B cell (primary cell): ENCODE measurements at regions not wholly inside any gene's neighbourhood (a gene's known extent, or its start where the extent isn't known, plus 50 kb on each side); places are given as distances from the start of the nearest gene placed in this dataset.

Experiments used
- ATAC-seq: fragments of 200-7000 bp; cut with Tn5 transposase; one replicate; pipeline ENCODE4 v1.10.0; 2021; ENCODE audit warnings: low read depth, mild to moderate bottlenecking, moderate number of reproducible peaks, moderate library complexity
- CTCF ChIA-PET: fragments of 350-600 bp; sonication (Branson Sonifier 250); formaldehyde crosslinking; loops from one replicate; lab custom pipeline; 2021; ENCODE audit warnings: antibody characterized with exemption, inconsistent platforms; lab: Charles Lee
- POLR2A ChIA-PET: fragments of 350-600 bp; sonication (Branson Sonifier 250); formaldehyde crosslinking; loops from one replicate; lab custom pipeline; 2021; ENCODE audit warnings: antibody characterized with exemption; lab: Charles Lee
- DNase-seq: peaks from one replicate; pipeline ENCODE4 v3.0.0; 2013
- H2AFZ ChIP-seq: 2 replicates; pipeline ENCODE4 v1.6.1; 2012; ENCODE audit warnings: mild to moderate bottlenecking, low read depth, low read length; ENCODE audit not compliant: insufficient read depth, poor library complexity, severe bottlenecking
- H3K27ac ChIP-seq, 2 donors: 1 replicate in 1 of 2; 2 replicates in 1 of 2; pipeline ENCODE4 v1.5.1; 2012 to 2013; ENCODE audit warnings: low read length in 2 of 2, mild to moderate bottlenecking in 2 of 2, moderate library complexity in 1 of 2
- H3K27me3 ChIP-seq, 4 experiments: fragments of 200-600 bp in 1 of 4; sonication (generic) in 1 of 4; replicated peaks in 1 of 4; 1 replicate in 2 of 4; 2 replicates in 2 of 4; pipeline versions ENCODE4 v1.6.1 to v1.7.0; 2013 to 2016; ENCODE audit warnings: low read length in 3 of 4, mild to moderate bottlenecking in 2 of 4, mixed read lengths in 1 of 4, moderate library complexity in 1 of 4; ENCODE audit not compliant: insufficient read depth in 4 of 4, control insufficient read depth in 3 of 4; ENCODE audit errors: control extremely low read depth in 1 of 4
- H3K36me3 ChIP-seq, 2 experiments: replicated peaks in 1 of 2; 1 replicate in 1 of 2; 2 replicates in 1 of 2; pipeline versions ENCODE4 v1.6.1 to v1.7.1; 2013; ENCODE audit warnings: low read length in 1 of 2; ENCODE audit not compliant: insufficient read depth in 2 of 2, control insufficient read depth in 1 of 2; ENCODE audit errors: control extremely low read depth in 1 of 2, extremely low read depth in 1 of 2
- H3K4me1 ChIP-seq, 2 donors: fragments of 200-600 bp in 1 of 2; sonication (generic) in 1 of 2; 1 replicate in 1 of 2; 2 replicates in 1 of 2; pipeline versions ENCODE4 v1.5.1 to v1.6.1; 2013 to 2017; ENCODE audit warnings: low read length in 2 of 2; ENCODE audit not compliant: control insufficient read depth in 2 of 2, insufficient read depth in 2 of 2
- H3K4me2 ChIP-seq: replicated peaks from 2 replicates; pipeline ENCODE3; 2012; ENCODE audit warnings: mild to moderate bottlenecking, low read depth, low read length; ENCODE audit not compliant: poor library complexity, severe bottlenecking
- H3K4me3 ChIP-seq, 5 experiments: fragments of 200-600 bp in 1 of 5; sonication (generic) in 1 of 5; 1 replicate in 3 of 5; 2 replicates in 2 of 5; pipeline versions ENCODE4 v1.5.1 to v1.7.0; 2011 to 2016; ENCODE audit warnings: low read length in 4 of 5, mild to moderate bottlenecking in 4 of 5, low read depth in 2 of 5, control low read depth in 1 of 5, moderate library complexity in 1 of 5; ENCODE audit not compliant: insufficient read depth in 1 of 5; ENCODE audit errors: control extremely low read depth in 1 of 5, extremely low read depth in 1 of 5
- H3K79me2 ChIP-seq: fragments of 200-600 bp; sonication (generic); one replicate; pipeline ENCODE4 v1.6.0; 2016; ENCODE audit warnings: low read length; ENCODE audit not compliant: control insufficient read depth, insufficient read depth
- H3K9ac ChIP-seq: fragments of 200-600 bp; sonication (generic); 2 replicates; pipeline ENCODE4 v1.6.1; 2017; ENCODE audit warnings: mild to moderate bottlenecking, low read length, moderate library complexity
- H3K9me3 ChIP-seq, 3 donors: one replicate each; pipeline versions ENCODE4 v1.6.1 to v1.7.1; 2013; ENCODE audit warnings: low read length in 2 of 3; ENCODE audit not compliant: control insufficient read depth in 2 of 3, insufficient read depth in 1 of 3; ENCODE audit errors: control extremely low read depth in 1 of 3
- H4K20me1 ChIP-seq: 2 replicates; pipeline ENCODE4 v1.6.0; 2012; ENCODE audit warnings: mild to moderate bottlenecking, low read length; ENCODE audit not compliant: insufficient read depth, control insufficient read depth, poor library complexity, severe bottlenecking
- H3K27ac Mint-ChIP-seq: one replicate; pipeline ENCODE4 v1.8.0; 2021; ENCODE audit warnings: mixed read lengths
- H3K27me3 Mint-ChIP-seq: one replicate; pipeline ENCODE4 v1.8.0; 2021; ENCODE audit warnings: mixed read lengths
- H3K4me1 Mint-ChIP-seq: one replicate; pipeline ENCODE4 v1.8.0; 2021; ENCODE audit warnings: mixed read lengths
- H3K4me3 Mint-ChIP-seq: one replicate; pipeline ENCODE4 v1.8.0; 2021; ENCODE audit warnings: mixed read lengths
- H3K9me3 Mint-ChIP-seq: one replicate; pipeline ENCODE4 v1.8.0; 2022; ENCODE audit warnings: mixed read lengths; ENCODE audit not compliant: insufficient read depth
- CTCF ChIP-seq: fragments of 200-600 bp; IDR thresholded peaks from one replicate; pipeline ENCODE4 v1.8.0; 2022; ENCODE audit warnings: antibody characterized with exemption, mild to moderate bottlenecking
- EZH2 ChIP-seq: IDR thresholded peaks from 2 replicates; pipeline ENCODE4 v1.6.1; 2012; ENCODE audit warnings: borderline replicate concordance, low read depth, mild to moderate bottlenecking, moderate library complexity, low read length; ENCODE audit not compliant: insufficient read depth, poor library complexity, severe bottlenecking
- WGBS: methylation state at CpG from one replicate; pipeline ENCODE4 v1.1.5; 2013; ENCODE audit warnings: missing lambda C conversion rate; ENCODE audit not compliant: insufficient coverage; 5-methylcytosine and 5-hydroxymethylcytosine counted together
- intact Hi-C: fragments of 100-400 bp; cut with micrococcal nuclease; formaldehyde crosslinking; loops from one replicate; pipeline ENCODE4 v1.10.0; 2022

GRCh38 chr14:86826661-86827060, 1166.3 kb downstream of the GALC start:
- H3K9me3 ChIP-seq = peaks cover 0 to 4% (median 0%) of the 10 kb centered on the region in 3 donors
- H3K79me2 ChIP-seq = no peaks in the 10 kb centered on the region
- H3K4me3 ChIP-seq = no peak overlapping the region
- no peak overlapping the region for H3K9ac ChIP-seq
- H3K27me3 Mint-ChIP-seq = no peaks in the 10 kb centered on the region
- POLR2A ChIA-PET = no interaction called here
- no peak overlapping the region for H3K4me3 Mint-ChIP-seq
- H3K4me1 Mint-ChIP-seq = no peaks in the 10 kb centered on the region
- intact Hi-C loops = no loop called here
- H4K20me1 ChIP-seq = no peaks in the 10 kb centered on the region
- no peaks in the 10 kb centered on the region for H3K36me3 ChIP-seq
- 38% methylated on average over 1 of the region's 1 CpG for WGBS
- no peak for ATAC-seq
- peaks cover 6% of the 10 kb centered on the region for H3K9me3 Mint-ChIP-seq
- H3K27me3 ChIP-seq = no peaks in the 10 kb centered on the region
- no peak overlapping the region for H3K27ac ChIP-seq
- CTCF ChIA-PET = no interaction called here
- no peak for DNase-seq
- H2AFZ ChIP-seq = no peak overlapping the region
- no peak overlapping the region for H3K27ac Mint-ChIP-seq
- TF ChIP-seq EZH2 = no peak
- no peak for TF ChIP-seq CTCF
- H3K4me1 ChIP-seq = no peaks in the 10 kb centered on the region
- H3K4me2 ChIP-seq = no peak overlapping the region

- Histone ChIP-seq H3K4me3 (no peak overlapping the region), H3K27ac (no peak overlapping the region), H3K79me2 (no peaks in the 10 kb centered on the region), H2AFZ (no peak overlapping the region), H3K9me3 (no peaks in the 10 kb centered on the region), H4K20me1 (no peaks in the 10 kb centered on the region), H3K36me3 (no peaks in the 10 kb centered on the region), H3K4me1 (no peaks in the 10 kb centered on the region), H3K4me2 (no peak overlapping the region), H3K27me3 (no peaks in the 10 kb centered on the region), H3K9ac (no peak overlapping the region)
- ATAC-seq = no peak
- Mint-ChIP-seq H3K9me3 (peaks cover 3% of the 10 kb centered on the region), H3K4me1 (no peaks in the 10 kb centered on the region), H3K4me3 (no peak overlapping the region), H3K27me3 (no peaks in the 10 kb centered on the region), H3K27ac (no peak overlapping the region)
- no peak for TF ChIP-seq CTCF
- no peak for TF ChIP-seq EZH2
- no peak for DNase-seq
- ChIA-PET CTCF (no interaction called here), POLR2A (no interaction called here)
- WGBS = 100% methylated on average over 2 of the region's 2 CpGs
- intact Hi-C loops = no loop called here
These were observed 1168.8 kb downstream of the GALC start for GRCh38 chr14:86824167-86824566.
